EL (cell line): ENCODE measurements at regions not wholly inside any gene's neighbourhood (a gene's known extent, or its start where the extent isn't known, plus 50 kb on each side); places are given as distances from the start of the nearest gene placed in this dataset.
A peak's percentile ranks its signal among the peaks of the same experiment; 100 is the strongest.
"Not testable (repeated sequence)": the region's sequence is repeated elsewhere in the genome, so short reads cannot be mapped to it uniquely, and the experiment has no call there.

Experiments
- DNase-seq: peaks from one replicate; pipeline ENCODE4 v3.0.0-alpha.2; 2016

- no peak for DNase-seq
Observed at GRCh38 chr12:83800022-83800421, 1112.6 kb downstream of the SLC6A15 start.

DNA sequence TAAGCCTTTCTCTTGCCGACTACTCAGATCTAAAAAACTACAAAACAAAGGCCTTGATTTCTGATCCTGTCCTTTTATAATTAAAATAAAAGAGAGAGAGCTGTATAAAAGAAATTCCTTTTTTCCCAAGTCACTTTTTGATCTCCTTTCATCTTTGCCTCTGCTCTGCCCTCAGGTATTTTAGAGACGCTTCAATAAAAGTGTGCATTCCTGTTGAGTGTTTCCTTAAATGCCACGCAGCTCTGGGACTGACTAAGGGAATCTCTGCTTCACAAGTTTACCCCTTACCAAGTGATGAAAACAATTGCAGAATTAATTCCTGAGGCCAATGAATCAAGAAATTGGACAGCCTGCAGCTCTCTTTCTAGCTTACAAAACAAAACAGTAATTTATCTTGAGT lies 1109.8 kb downstream of the TMTC2 start:
- DNase-seq: no peak

- DNase-seq: no peak
Observed at GRCh38 chr12:83793616-83794015, 1106.9 kb downstream of the TMTC2 start.

DNA sequence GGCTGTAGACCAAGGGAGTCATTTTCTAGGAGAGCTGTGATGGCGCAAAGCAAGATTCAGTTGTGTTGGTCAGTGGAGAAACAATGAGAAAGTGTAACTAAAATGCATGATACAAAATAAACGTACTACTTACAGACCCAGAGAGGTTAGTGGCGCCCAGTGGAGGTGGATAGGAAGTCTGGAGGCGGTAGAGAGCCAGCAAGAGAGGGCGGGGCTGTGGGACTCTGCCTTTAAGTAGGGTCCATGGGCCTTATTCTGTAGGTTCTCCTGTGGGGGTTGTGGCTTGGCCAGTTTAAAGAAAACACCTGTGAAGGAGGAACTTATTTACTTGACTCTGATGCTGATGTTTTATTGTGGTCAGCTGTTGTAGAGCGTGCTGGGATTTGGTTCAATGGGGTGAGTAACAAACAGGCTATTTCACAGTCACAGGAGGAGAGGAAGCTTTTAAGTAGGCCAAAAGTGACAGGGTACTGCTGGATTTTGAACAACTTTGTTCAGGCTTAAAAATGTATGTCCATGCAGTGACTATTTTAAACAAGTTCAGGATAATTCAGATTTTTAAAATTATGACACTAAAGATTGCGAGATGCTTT lies 1097.7 kb downstream of the TMTC2 start:
- no peak for DNase-seq

DNA sequence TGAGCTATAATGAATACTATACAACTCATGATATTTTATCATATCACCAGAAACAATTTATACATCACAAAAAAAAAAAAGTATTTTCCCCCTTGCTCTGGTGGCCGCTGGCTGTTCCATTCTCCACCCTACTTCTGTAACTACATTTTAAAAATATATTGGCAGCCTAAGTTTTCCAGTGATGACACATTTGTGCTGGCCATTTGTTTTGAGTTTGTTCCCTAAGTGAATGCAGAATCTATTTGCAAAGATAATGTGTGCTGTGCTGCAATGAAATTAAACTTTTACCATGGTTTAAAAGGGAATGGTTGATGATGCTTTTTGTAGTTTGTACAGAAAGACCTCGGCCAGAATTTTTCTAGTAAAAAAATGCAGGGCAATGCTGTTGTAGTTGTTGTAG lies 1092.8 kb downstream of the TMTC2 start:
- DNase-seq: no peak

- no peak for DNase-seq
Observed at GRCh38 chr12:83769151-83769550, 1082.4 kb downstream of the TMTC2 start.

GRCh38 chr12:83767723-83768122 lies 1081.0 kb downstream of the TMTC2 start:
- DNase-seq: no peak

DNA sequence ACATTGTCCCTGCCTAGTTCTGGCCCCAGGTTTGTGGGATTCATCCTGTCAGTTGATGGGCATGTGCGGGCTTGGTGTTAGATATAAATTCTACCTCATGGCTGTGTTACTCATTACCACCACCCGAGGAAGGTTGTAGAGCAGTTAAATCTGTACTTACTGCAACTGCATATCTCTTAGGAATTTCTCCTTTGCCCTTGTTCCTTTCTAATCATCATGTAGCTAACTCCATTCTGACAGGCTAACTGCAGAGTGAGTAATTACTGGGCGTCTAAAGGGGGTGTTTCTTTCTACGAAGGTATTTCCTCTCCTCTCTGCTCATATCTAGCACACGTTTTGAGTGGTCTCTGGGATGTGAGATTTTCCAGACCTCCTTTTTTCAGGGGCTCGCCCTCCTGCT lies 1076.7 kb downstream of the TMTC2 start:
- DNase-seq: no peak

GRCh38 chr12:83759906-83760305 lies 1073.2 kb downstream of the TMTC2 start:
- no peak for DNase-seq

DNA sequence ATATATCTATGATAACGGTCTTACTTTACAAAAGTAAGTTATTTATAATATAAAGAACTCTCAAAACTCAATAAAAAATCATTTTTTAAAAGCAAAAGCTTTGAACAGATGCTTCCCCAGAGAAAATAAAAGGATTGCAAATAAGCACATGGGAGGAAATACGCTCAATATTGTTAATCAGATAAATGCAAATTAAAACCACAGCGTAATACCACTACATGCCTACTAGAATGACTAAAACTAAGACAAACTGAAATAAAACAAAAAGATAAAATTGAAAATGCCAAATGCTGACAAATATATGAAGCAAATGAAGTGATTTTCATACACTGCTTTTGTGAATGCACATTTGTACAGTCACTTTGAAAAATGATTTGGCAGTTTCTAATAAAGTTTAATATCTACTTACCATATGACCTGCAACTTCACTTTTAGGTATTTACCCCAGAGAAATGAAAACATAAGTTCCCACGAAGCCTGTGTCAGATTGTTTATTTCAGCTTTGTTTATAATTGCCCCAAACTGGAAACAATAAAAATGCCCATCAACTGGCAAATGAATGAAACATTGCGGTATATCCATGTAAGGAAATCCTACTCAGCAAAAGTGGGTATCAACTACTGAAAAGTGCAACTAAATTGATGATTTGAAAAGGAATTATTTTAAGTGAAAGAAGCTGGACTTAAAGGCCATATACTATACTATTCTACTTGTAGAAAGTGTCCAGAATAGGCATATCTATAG lies 1072.4 kb downstream of the TMTC2 start:
- no peak for DNase-seq

- DNase-seq: no peak
Observed at GRCh38 chr12:83753904-83754303, 1067.2 kb downstream of the TMTC2 start.

GRCh38 chr12:83753205-83753604 lies 1066.5 kb downstream of the TMTC2 start:
- no peak for DNase-seq

- DNase-seq: no peak
Observed at GRCh38 chr12:83739607-83740006, 1052.9 kb downstream of the TMTC2 start.

GRCh38 chr12:83710851-83711250 lies 1024.1 kb downstream of the TMTC2 start:
- no peak for DNase-seq

- no peak for DNase-seq
Observed at GRCh38 chr12:83709899-83710298, 1023.2 kb downstream of the TMTC2 start.

DNA sequence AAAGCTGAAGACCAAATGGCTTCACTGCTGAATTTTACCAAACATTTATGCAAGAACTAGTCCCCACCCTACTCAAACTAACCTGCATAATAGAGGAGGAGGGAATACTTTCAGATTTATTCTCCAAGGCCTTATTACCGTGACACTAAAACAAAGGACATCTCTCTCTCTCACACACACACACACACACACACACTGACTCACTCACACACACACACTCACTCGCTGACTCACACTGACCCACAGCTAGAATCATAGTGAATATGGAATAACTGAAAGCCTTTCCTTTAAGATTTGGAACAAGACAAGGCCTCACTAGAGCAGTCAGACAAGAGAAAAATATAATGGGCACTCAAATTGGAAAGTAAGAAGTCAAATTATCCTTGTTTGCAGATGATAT lies 1014.1 kb downstream of the TMTC2 start:
- peak; percentile 13 for DNase-seq

GRCh38 chr12:83696311-83696710 lies 1009.6 kb downstream of the TMTC2 start:
- not testable (repeated sequence) for DNase-seq

DNA sequence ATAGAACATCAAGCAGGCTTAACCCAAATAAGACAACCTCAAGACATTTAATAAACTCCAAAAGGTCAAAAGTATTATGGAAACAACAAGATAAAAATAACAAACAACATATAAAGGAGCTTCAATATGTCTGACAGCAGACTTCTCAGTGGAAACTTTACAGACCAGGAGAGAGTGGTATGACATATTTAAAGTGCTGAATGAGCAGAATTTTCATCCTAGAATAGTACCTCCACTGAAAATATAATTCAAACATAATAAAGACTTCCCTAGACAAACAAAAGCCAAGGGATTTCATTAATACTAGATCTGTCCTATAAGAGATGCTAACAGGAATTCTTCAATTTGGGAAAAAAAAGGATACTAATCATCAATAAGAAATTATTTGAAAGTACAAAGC lies 1005.0 kb downstream of the TMTC2 start:
- no peak for DNase-seq

- no peak for DNase-seq
Observed at GRCh38 chr12:83690465-83690864, 1003.8 kb downstream of the TMTC2 start.

DNA sequence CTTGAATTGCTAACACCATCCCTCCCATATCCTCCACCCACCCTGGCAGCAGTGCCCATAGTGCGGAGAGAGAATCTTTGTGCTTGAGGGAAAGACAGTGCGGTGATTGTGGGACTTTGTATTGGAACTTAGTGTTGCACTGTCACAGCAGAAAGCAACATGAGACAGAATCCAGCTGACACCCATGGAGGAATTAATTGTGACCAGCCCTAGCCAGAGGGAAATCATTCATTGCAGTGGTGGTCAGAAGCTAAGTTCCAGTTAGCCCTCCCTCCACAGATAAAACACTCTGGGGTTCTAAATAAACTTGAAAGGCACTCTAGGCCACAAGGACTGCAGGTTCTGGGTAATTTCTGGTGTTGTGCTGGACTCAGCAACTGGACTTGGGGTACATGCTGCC lies 1002.6 kb downstream of the TMTC2 start:
- DNase-seq: no peak

GRCh38 chr12:83676781-83677295 lies 990.1 kb downstream of the TMTC2 start:
- no peak for DNase-seq

DNA sequence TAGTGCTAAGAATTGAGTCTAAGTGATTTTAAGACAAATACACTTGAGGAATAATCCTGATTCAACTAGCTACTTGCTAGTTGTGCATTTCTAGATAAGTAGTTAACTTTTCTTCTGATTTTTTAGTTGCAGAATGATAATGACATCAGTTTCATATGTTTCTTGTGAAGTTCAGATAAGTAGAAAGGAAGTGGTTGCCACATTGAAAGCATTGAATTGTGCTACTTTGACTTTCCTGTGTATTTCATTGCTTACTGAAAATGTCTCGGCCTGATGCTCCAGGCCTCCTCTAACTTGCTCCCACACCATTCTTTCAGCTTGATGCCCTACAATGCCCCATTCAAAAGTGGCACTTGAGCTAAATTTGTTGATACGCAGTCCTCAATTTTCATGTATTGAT lies 980.0 kb downstream of the TMTC2 start:
- no peak for DNase-seq

- no peak for DNase-seq
Observed at GRCh38 chr12:83665634-83666218, 979.0 kb downstream of the TMTC2 start.

DNA sequence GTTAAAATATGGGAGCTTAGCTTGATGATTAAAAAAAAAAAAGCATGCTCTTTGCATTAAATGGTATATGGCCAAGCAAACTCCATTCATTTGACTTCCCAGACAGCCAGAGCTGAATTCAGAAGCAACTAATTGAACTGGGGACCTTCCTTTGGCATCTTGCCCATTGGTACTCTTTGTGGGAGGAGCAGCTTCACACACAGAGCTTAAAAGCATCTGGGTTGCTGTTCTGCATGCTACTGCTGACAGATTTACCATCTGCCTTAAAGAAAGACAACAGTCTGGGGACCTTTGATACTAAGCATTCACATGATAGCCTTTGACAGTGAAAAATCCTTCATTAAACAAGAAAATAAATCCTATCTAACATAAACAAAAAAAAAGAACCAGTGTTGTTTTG lies 977.9 kb downstream of the TMTC2 start:
- no peak for DNase-seq
